ENCODE measurements at regions not wholly inside any gene's neighbourhood (a gene's known extent, or its start where the extent isn't known, plus 50 kb on each side); places are given as distances from the start of the nearest gene placed in this dataset.

DNA sequence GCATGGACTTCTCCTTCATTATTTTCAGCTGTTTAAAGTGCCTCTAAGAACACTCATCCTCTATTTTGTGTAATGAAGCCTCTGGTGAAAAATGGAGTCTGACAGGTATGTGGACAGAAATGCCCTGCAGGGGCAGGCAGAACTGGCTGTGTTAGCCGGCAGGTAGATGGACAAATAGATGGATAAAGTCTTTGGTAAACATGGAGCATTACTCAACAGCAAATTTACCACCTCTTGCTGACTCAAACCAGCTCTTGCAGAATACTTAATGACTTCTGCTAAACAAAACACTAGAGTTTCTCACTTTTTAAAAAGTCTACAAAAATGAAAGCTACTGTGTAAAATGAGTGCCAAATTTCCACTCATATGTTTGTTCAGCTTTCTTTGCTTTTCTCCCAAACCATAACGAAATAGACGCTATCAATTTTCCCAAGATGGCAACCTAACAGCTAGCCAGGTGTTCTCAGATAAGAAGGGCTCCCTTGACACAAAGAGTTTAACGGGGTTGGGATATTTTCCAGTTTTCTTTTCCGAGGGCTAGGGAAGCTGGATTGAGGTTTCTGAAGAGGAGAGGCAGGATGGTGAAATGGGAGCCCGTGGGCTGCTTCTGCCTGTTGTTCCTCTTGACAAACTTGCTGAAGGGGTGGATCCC lies 71.9 kb upstream of the HABP2 start:
- TF ChIP-seq, protein P1, sequence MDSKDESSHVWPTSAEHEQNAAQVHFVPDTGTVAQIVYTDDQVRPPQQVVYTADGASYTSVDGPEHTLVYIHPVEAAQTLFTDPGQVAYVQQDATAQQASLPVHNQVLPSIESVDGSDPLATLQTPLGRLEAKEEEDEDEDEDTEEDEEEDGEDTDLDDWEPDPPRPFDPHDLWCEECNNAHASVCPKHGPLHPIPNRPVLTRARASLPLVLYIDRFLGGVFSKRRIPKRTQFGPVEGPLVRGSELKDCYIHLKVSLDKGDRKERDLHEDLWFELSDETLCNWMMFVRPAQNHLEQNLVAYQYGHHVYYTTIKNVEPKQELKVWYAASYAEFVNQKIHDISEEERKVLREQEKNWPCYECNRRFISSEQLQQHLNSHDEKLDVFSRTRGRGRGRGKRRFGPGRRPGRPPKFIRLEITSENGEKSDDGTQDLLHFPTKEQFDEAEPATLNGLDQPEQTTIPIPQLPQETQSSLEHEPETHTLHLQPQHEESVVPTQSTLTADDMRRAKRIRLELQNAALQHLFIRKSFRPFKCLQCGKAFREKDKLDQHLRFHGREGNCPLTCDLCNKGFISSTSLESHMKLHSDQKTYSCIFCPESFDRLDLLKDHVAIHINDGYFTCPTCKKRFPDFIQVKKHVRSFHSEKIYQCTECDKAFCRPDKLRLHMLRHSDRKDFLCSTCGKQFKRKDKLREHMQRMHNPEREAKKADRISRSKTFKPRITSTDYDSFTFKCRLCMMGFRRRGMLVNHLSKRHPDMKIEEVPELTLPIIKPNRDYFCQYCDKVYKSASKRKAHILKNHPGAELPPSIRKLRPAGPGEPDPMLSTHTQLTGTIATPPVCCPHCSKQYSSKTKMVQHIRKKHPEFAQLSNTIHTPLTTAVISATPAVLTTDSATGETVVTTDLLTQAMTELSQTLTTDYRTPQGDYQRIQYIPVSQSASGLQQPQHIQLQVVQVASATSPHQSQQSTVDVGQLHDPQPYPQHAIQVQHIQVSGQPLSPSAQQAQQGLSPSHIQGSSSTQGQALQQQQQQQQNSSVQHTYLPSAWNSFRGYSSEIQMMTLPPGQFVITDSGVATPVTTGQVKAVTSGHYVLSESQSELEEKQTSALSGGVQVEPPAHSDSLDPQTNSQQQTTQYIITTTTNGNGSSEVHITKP (tag by site-specific recombination; IDR thresholded peaks at IDR 0.05): no peak
- TF ChIP-seq ZBTB48 (tag by site-specific recombination; IDR thresholded peaks at IDR 0.05) (no peak), ZNF555 (tag by site-specific recombination; conservative IDR thresholded peaks at IDR 0.05) (no peak), ZNF23 (tag by site-specific recombination; IDR thresholded peaks at IDR 0.05; ENCODE audit: borderline replicate concordance) (no peak), ZNF510 (tag by site-specific recombination; IDR thresholded peaks at IDR 0.05; ENCODE audit: insufficient replicate concordance) (no peak)
- TF ChIP-seq, protein P2, sequence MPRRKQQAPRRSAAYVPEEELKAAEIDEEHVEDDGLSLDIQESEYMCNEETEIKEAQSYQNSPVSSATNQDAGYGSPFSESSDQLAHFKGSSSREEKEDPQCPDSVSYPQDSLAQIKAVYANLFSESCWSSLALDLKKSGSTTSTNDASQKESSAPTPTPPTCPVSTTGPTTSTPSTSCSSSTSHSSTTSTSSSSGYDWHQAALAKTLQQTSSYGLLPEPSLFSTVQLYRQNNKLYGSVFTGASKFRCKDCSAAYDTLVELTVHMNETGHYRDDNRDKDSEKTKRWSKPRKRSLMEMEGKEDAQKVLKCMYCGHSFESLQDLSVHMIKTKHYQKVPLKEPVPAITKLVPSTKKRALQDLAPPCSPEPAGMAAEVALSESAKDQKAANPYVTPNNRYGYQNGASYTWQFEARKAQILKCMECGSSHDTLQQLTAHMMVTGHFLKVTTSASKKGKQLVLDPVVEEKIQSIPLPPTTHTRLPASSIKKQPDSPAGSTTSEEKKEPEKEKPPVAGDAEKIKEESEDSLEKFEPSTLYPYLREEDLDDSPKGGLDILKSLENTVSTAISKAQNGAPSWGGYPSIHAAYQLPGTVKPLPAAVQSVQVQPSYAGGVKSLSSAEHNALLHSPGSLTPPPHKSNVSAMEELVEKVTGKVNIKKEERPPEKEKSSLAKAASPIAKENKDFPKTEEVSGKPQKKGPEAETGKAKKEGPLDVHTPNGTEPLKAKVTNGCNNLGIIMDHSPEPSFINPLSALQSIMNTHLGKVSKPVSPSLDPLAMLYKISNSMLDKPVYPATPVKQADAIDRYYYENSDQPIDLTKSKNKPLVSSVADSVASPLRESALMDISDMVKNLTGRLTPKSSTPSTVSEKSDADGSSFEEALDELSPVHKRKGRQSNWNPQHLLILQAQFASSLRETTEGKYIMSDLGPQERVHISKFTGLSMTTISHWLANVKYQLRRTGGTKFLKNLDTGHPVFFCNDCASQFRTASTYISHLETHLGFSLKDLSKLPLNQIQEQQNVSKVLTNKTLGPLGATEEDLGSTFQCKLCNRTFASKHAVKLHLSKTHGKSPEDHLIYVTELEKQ (tag by site-specific recombination; IDR thresholded peaks at IDR 0.05; ENCODE audit: borderline replicate concordance): no peak
- POLR2A ChIA-PET: interaction anchor here (0.5 kb wide), 1 partner anchor 405 kb away, joined by 3 read pairs; no protein-coding TSS in a partner anchor

DNA sequence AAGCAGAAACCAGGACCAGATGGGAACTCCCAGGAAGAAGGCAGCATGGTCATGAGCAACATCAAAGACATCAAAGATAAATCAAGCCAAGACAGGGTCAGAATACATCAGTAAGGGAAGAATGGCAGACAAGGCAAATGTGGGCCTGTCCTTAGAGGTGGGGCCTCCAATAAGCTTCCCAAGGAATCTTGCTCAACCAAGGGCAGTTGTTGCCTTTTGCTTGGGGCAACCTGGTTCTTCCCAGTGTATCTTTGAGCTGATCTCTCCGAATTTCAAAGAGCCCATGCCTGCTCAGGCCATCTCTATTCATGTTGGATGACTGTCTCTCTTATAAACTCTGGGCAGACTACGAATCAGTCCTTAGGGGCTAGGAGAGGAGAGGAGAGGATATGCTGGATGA lies 68.4 kb upstream of the HABP2 start:
- no peaks in the 10 kb centered on the region for H3K9me3 ChIP-seq (ENCODE audit: control insufficient read depth, insufficient read depth, low read depth, low read length)
- CTCF ChIA-PET: no interaction called here
- TF ChIP-seq ZSCAN30 (tag by site-specific recombination; IDR thresholded peaks at IDR 0.05) (no peak), ZNF544 (tag by site-specific recombination; IDR thresholded peaks at IDR 0.05) (no peak), ZNF155 (tag by site-specific recombination; IDR thresholded peaks at IDR 0.05) (no peak), ZNF10 (tag by site-specific recombination; IDR thresholded peaks at IDR 0.05) (no peak), SCRT1 (tag by site-specific recombination; IDR thresholded peaks at IDR 0.05; ENCODE audit: borderline replicate concordance) (no peak), ZNF169 (tag by site-specific recombination; IDR thresholded peaks at IDR 0.05) (no peak), ZNF664 (tag by site-specific recombination; IDR thresholded peaks at IDR 0.05) (no peak)
- H3K4me1 ChIP-seq (ENCODE audit: control insufficient read depth, insufficient read depth, low read length): no peaks in the 10 kb centered on the region; the same call in 1 of the 2 replicates
- POLR2A ChIA-PET: no interaction called here
- H3K27ac ChIP-seq (ENCODE audit: extremely low read depth, low read depth, low read length): no peak overlapping the region
- no peaks in the 10 kb centered on the region for H3K36me3 ChIP-seq (ENCODE audit: control insufficient read depth in 2 of 2, insufficient read depth in 1 of 2, low read length in 2 of 2)
- H3K4me3 ChIP-seq (ENCODE audit: low read depth, low read length): no peak overlapping the region

More for the DNA sequence above, 71.9 kb upstream of the HABP2 start:
- H3K9me3 ChIP-seq (ENCODE audit: control insufficient read depth, insufficient read depth, low read depth, low read length): no peaks in the 10 kb centered on the region
- H3K4me1 ChIP-seq (ENCODE audit: control insufficient read depth, insufficient read depth, low read length): no peaks in the 10 kb centered on the region; the same call in 1 of the 2 replicates
- CTCF ChIA-PET: interaction anchor here (0.6 kb wide), 1 partner anchor 1253 kb away, joined by 5 read pairs; no protein-coding TSS in a partner anchor
- no peak overlapping the region for H3K4me3 ChIP-seq (ENCODE audit: low read depth, low read length)
- H3K27ac ChIP-seq (ENCODE audit: extremely low read depth, low read depth, low read length): no peak overlapping the region
- no peaks in the 10 kb centered on the region for H3K36me3 ChIP-seq (ENCODE audit: control insufficient read depth in 2 of 2, insufficient read depth in 1 of 2, low read length in 2 of 2)

DNA sequence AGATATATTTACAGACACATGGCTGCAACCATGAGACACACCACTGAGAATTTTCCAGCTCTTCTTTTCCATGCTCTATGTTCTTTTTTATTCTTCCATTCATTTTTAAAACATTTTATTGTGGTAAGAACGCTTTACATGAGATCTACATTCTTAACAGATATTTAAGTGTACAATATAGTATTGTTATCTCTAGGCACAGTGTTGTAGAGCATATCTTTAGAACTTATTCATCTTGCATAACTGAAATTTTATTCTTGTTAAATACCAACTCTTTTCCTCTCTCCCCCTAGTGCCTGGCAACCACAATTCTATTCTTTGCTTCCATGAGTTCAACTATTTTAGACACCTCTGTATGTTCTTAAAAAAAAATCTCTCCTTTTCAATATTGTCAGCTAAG lies 67.1 kb upstream of the HABP2 start:
- no peaks in the 10 kb centered on the region; the same call in 1 of the 2 replicates for H3K4me1 ChIP-seq (ENCODE audit: control insufficient read depth, insufficient read depth, low read length)
- CTCF ChIA-PET: interaction anchor here (0.6 to 0.7 kb wide), 2 partner anchors 74 to 292 kb away, joined by 3 to 4 read pairs; no protein-coding TSS in a partner anchor
- H3K36me3 ChIP-seq (ENCODE audit: control insufficient read depth in 2 of 2, insufficient read depth in 1 of 2, low read length in 2 of 2): no peaks in the 10 kb centered on the region
- H3K27ac ChIP-seq (ENCODE audit: extremely low read depth, low read depth, low read length): no peak overlapping the region
- no peak overlapping the region for H3K4me3 ChIP-seq (ENCODE audit: low read depth, low read length)
- no peaks in the 10 kb centered on the region for H3K9me3 ChIP-seq (ENCODE audit: control insufficient read depth, insufficient read depth, low read depth, low read length)
- POLR2A ChIA-PET: no interaction called here
- no peak for TF ChIP-seq ZNF530 (tag by site-specific recombination; IDR thresholded peaks at IDR 0.05; ENCODE audit: low read depth)
- no peak for TF ChIP-seq ZNF169 (tag by site-specific recombination; IDR thresholded peaks at IDR 0.05)
- no peak for TF ChIP-seq RBAK (tag by site-specific recombination; IDR thresholded peaks at IDR 0.05)
- TF ChIP-seq, protein P3, sequence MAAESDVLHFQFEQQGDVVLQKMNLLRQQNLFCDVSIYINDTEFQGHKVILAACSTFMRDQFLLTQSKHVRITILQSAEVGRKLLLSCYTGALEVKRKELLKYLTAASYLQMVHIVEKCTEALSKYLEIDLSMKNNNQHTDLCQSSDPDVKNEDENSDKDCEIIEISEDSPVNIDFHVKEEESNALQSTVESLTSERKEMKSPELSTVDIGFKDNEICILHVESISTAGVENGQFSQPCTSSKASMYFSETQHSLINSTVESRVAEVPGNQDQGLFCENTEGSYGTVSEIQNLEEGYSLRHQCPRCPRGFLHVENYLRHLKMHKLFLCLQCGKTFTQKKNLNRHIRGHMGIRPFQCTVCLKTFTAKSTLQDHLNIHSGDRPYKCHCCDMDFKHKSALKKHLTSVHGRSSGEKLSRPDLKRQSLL (tag by site-specific recombination; IDR thresholded peaks at IDR 0.05): no peak
- TF ChIP-seq, protein P4, sequence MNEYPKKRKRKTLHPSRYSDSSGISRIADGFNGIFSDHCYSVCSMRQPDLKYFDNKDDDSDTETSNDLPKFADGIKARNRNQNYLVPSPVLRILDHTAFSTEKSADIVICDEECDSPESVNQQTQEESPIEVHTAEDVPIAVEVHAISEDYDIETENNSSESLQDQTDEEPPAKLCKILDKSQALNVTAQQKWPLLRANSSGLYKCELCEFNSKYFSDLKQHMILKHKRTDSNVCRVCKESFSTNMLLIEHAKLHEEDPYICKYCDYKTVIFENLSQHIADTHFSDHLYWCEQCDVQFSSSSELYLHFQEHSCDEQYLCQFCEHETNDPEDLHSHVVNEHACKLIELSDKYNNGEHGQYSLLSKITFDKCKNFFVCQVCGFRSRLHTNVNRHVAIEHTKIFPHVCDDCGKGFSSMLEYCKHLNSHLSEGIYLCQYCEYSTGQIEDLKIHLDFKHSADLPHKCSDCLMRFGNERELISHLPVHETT (tag by site-specific recombination; IDR thresholded peaks at IDR 0.05): no peak
- no peak for TF ChIP-seq KLF8 (tag by site-specific recombination; IDR thresholded peaks at IDR 0.05)
- no peak for TF ChIP-seq ZBTB1 (tag by site-specific recombination; IDR thresholded peaks at IDR 0.05)
- no peak for TF ChIP-seq YY2 (tag by site-specific recombination; IDR thresholded peaks at IDR 0.05)
- no peak for TF ChIP-seq TRIM28 (IDR thresholded peaks at IDR 0.05; ENCODE audit: borderline replicate concordance, low read length)

Measured in HEK293 (cell line).